SJSA1 (cell line): ENCODE measurements at regions not wholly inside any gene's neighbourhood (a gene's known extent, or its start where the extent isn't known, plus 50 kb on each side); places are given as distances from the start of the nearest gene placed in this dataset.
"Not testable (repeated sequence)": the region's sequence is repeated elsewhere in the genome, so short reads cannot be mapped to it uniquely, and the experiment has no call there.

Experiments
- DNase-seq, 2 experiments: peaks; one replicate each; pipeline ENCODE4 v3.0.0-alpha.2; 2015 to 2020; ENCODE audit warnings: low spot score in 2 of 2, low read depth in 1 of 2
- H3K27ac ChIP-seq: fragments of 250-450 bp; sonication (Bioruptor Pico); 2 replicates; pipeline ENCODE4 v1.5.1; 2020; ENCODE audit warnings: mild to moderate bottlenecking, moderate library complexity
- H3K27me3 ChIP-seq: fragments of 250-450 bp; sonication (Bioruptor Pico); replicated peaks from 2 replicates; pipeline ENCODE4 v1.5.1; 2020; ENCODE audit warnings: mild to moderate bottlenecking, moderate library complexity
- H3K36me3 ChIP-seq: fragments of 250-450 bp; sonication (Bioruptor Pico); 2 replicates; pipeline ENCODE4 v1.5.1; 2020; ENCODE audit warnings: mild to moderate bottlenecking
- H3K4me1 ChIP-seq: fragments of 250-450 bp; sonication (Bioruptor Pico); replicated peaks from 2 replicates; pipeline ENCODE4 v1.6.1; 2021; ENCODE audit warnings: mild to moderate bottlenecking
- H3K4me3 ChIP-seq: fragments of 250-450 bp; sonication (Bioruptor Pico); 2 replicates; pipeline ENCODE4 v1.5.1; 2020; ENCODE audit warnings: mild to moderate bottlenecking
- H3K9me3 ChIP-seq: fragments of 250-450 bp; sonication (Bioruptor Pico); replicated peaks from 2 replicates; pipeline ENCODE4 v1.5.1; 2020; ENCODE audit warnings: mild to moderate bottlenecking

GRCh38 chr3:8352475-8352874 lies 149.1 kb upstream of the LMCD1 start:
- Histone ChIP-seq H3K9me3 (no peaks in the 10 kb centered on the region), H3K27me3 (no peaks in the 10 kb centered on the region), H3K4me3 (no peak overlapping the region), H3K27ac (no peak overlapping the region), H3K36me3 (no peaks in the 10 kb centered on the region), H3K4me1 (no peaks in the 10 kb centered on the region)
- no peak for DNase-seq

GRCh38 chr3:8353364-8353763 lies 148.3 kb upstream of the LMCD1 start:
- no peaks in the 10 kb centered on the region for H3K4me1 ChIP-seq
- H3K4me3 ChIP-seq, result no peak overlapping the region
- H3K36me3 ChIP-seq, result no peaks in the 10 kb centered on the region
- no peaks in the 10 kb centered on the region for H3K27me3 ChIP-seq
- no peak for DNase-seq
- no peaks in the 10 kb centered on the region for H3K9me3 ChIP-seq
- H3K27ac ChIP-seq, result no peak overlapping the region

- DNase-seq, result no peak
- H3K36me3 ChIP-seq, result no peaks in the 10 kb centered on the region
- H3K4me1 ChIP-seq, result no peaks in the 10 kb centered on the region
- H3K27me3 ChIP-seq, result no peaks in the 10 kb centered on the region
- H3K27ac ChIP-seq, result no peak overlapping the region
- H3K4me3 ChIP-seq, result no peak overlapping the region
- no peaks in the 10 kb centered on the region for H3K9me3 ChIP-seq
Observed at GRCh38 chr3:8355346-8355745, 146.3 kb upstream of the LMCD1 start.

- H3K4me1 ChIP-seq, H3K27ac ChIP-seq, DNase-seq, H3K27me3 ChIP-seq, H3K4me3 ChIP-seq, H3K36me3 ChIP-seq, H3K9me3 ChIP-seq: not testable (repeated sequence)
Observed at GRCh38 chr3:8356066-8356465, 145.6 kb upstream of the LMCD1 start.

- H3K27ac ChIP-seq, result no peak overlapping the region
- H3K27me3 ChIP-seq, result no peaks in the 10 kb centered on the region
- no peak for DNase-seq
- no peaks in the 10 kb centered on the region for H3K36me3 ChIP-seq
- no peaks in the 10 kb centered on the region for H3K4me1 ChIP-seq
- no peak overlapping the region for H3K4me3 ChIP-seq
- H3K9me3 ChIP-seq, result no peaks in the 10 kb centered on the region
Observed at GRCh38 chr3:8357859-8358258, 143.8 kb upstream of the LMCD1 start.

- DNase-seq, result no peak
Observed at GRCh38 chr3:8359133-8359532, 142.5 kb upstream of the LMCD1 start.

GRCh38 chr3:8363200-8363599 lies 138.4 kb upstream of the LMCD1 start:
- Histone ChIP-seq H3K9me3 (no peaks in the 10 kb centered on the region), H3K27me3 (no peaks in the 10 kb centered on the region), H3K4me1 (no peaks in the 10 kb centered on the region), H3K27ac (no peak overlapping the region), H3K36me3 (no peaks in the 10 kb centered on the region), H3K4me3 (no peak overlapping the region)
- no peak for DNase-seq

More at GRCh38 chr3:8359133-8359532, 142.5 kb upstream of the LMCD1 start:
- no peaks in the 10 kb centered on the region for H3K9me3 ChIP-seq
- no peaks in the 10 kb centered on the region for H3K36me3 ChIP-seq
- no peak overlapping the region for H3K27ac ChIP-seq
- H3K4me3 ChIP-seq, result no peak overlapping the region
- H3K4me1 ChIP-seq, result no peaks in the 10 kb centered on the region
- H3K27me3 ChIP-seq, result no peaks in the 10 kb centered on the region

GRCh38 chr3:8365541-8365940 lies 136.1 kb upstream of the LMCD1 start:
- Histone ChIP-seq H3K9me3 (no peaks in the 10 kb centered on the region), H3K27ac (no peak overlapping the region), H3K4me3 (no peak overlapping the region), H3K4me1 (no peaks in the 10 kb centered on the region), H3K27me3 (no peaks in the 10 kb centered on the region), H3K36me3 (no peaks in the 10 kb centered on the region)
- DNase-seq, result no peak

- H3K9me3 ChIP-seq, result no peaks in the 10 kb centered on the region
- no peaks in the 10 kb centered on the region for H3K36me3 ChIP-seq
- H3K4me1 ChIP-seq, result no peaks in the 10 kb centered on the region
- DNase-seq, result no peak
- no peaks in the 10 kb centered on the region for H3K27me3 ChIP-seq
- no peak overlapping the region for H3K4me3 ChIP-seq
- H3K27ac ChIP-seq, result no peak overlapping the region
Observed at GRCh38 chr3:8366219-8366810, 135.3 kb upstream of the LMCD1 start.

- H3K9me3 ChIP-seq, result no peaks in the 10 kb centered on the region
- H3K36me3 ChIP-seq, result no peaks in the 10 kb centered on the region
- no peaks in the 10 kb centered on the region for H3K27me3 ChIP-seq
- H3K4me1 ChIP-seq, result no peaks in the 10 kb centered on the region
- no peak overlapping the region for H3K27ac ChIP-seq
- no peak overlapping the region for H3K4me3 ChIP-seq
- DNase-seq, result no peak
Observed at GRCh38 chr3:8368598-8368997, 133.0 kb upstream of the LMCD1 start.

- no peak for DNase-seq
- H3K4me3 ChIP-seq, result no peak overlapping the region
- H3K4me1 ChIP-seq, result no peaks in the 10 kb centered on the region
- H3K27me3 ChIP-seq, result no peaks in the 10 kb centered on the region
- no peaks in the 10 kb centered on the region for H3K36me3 ChIP-seq
- no peak overlapping the region for H3K27ac ChIP-seq
- H3K9me3 ChIP-seq, result no peaks in the 10 kb centered on the region
Observed at GRCh38 chr3:8369638-8370037, 132.0 kb upstream of the LMCD1 start.

GRCh38 chr3:8371085-8371551 lies 130.5 kb upstream of the LMCD1 start:
- no peaks in the 10 kb centered on the region for H3K4me1 ChIP-seq
- no peak overlapping the region for H3K27ac ChIP-seq
- peak in 1 of 2 experiments; percentile 11 for DNase-seq
- H3K27me3 ChIP-seq, result no peaks in the 10 kb centered on the region
- H3K9me3 ChIP-seq, result no peaks in the 10 kb centered on the region
- no peak overlapping the region for H3K4me3 ChIP-seq
- H3K36me3 ChIP-seq, result no peaks in the 10 kb centered on the region

- Histone ChIP-seq H3K36me3 (no peaks in the 10 kb centered on the region), H3K9me3 (no peaks in the 10 kb centered on the region), H3K4me3 (no peak overlapping the region), H3K27me3 (no peaks in the 10 kb centered on the region), H3K4me1 (no peaks in the 10 kb centered on the region), H3K27ac (no peak overlapping the region)
- DNase-seq, result no peak
Observed at GRCh38 chr3:8371960-8372463, 129.6 kb upstream of the LMCD1 start.

GRCh38 chr3:8380904-8381704 lies 120.5 kb upstream of the LMCD1 start:
- Histone ChIP-seq H3K4me1 (no peaks in the 10 kb centered on the region), H3K27ac (no peak overlapping the region), H3K27me3 (no peaks in the 10 kb centered on the region), H3K36me3 (no peaks in the 10 kb centered on the region), H3K4me3 (no peak overlapping the region), H3K9me3 (no peaks in the 10 kb centered on the region)
- DNase-seq, result no peak
